ENCODE measurements at regions not wholly inside any gene's neighbourhood (a gene's known extent, or its start where the extent isn't known, plus 50 kb on each side); places are given as distances from the start of the nearest gene placed in this dataset.

- Histone ChIP-seq H3K9me3 (ENCODE audit: low read depth) (no peaks in the 10 kb centered on the region), H3K27me3 (replicated peaks; ENCODE audit: insufficient read depth) (no peaks in the 10 kb centered on the region), H2AFZ (no peak overlapping the region), H3K36me3 (ENCODE audit: low read depth) (no peaks in the 10 kb centered on the region), H3K9ac (no peak overlapping the region), H3F3A (ENCODE audit: insufficient read depth) (no peaks in the 10 kb centered on the region), H3K4me1 (ENCODE audit: insufficient read depth) (no peaks in the 10 kb centered on the region), H3K4me2 (ENCODE audit: unreplicated experiment) (no peak overlapping the region), H3K9me2 (ENCODE audit: insufficient read depth) (no peaks in the 10 kb centered on the region), H3K79me2 (ENCODE audit: insufficient read depth) (no peaks in the 10 kb centered on the region), H3K27ac (no peak overlapping the region), H3K4me3 (no peak overlapping the region), H4K20me1 (ENCODE audit: insufficient read depth) (no peaks in the 10 kb centered on the region)
- no peak for TF ChIP-seq EZH2phosphoT487 (IDR thresholded peaks at IDR 0.05; ENCODE audit: insufficient read depth, low read depth)
- no peak for TF ChIP-seq EZH2 (IDR thresholded peaks at IDR 0.05; ENCODE audit: insufficient read depth, poor library complexity, severe bottlenecking)
- no peak for DNase-seq
- WGBS, 2 experiments (ENCODE audit: low coverage in 1 of 2, low lambda C conversion rate in 2 of 2, missing lambda C conversion rate in 2 of 2): 28 to 31% methylated on average over 5 of the region's 5 CpGs
- in situ Hi-C loops (cut with MboI): no loop called here
Measured at GRCh38 chr22:49689255-49689770, 138.4 kb downstream of the BRD1 start.

DNA sequence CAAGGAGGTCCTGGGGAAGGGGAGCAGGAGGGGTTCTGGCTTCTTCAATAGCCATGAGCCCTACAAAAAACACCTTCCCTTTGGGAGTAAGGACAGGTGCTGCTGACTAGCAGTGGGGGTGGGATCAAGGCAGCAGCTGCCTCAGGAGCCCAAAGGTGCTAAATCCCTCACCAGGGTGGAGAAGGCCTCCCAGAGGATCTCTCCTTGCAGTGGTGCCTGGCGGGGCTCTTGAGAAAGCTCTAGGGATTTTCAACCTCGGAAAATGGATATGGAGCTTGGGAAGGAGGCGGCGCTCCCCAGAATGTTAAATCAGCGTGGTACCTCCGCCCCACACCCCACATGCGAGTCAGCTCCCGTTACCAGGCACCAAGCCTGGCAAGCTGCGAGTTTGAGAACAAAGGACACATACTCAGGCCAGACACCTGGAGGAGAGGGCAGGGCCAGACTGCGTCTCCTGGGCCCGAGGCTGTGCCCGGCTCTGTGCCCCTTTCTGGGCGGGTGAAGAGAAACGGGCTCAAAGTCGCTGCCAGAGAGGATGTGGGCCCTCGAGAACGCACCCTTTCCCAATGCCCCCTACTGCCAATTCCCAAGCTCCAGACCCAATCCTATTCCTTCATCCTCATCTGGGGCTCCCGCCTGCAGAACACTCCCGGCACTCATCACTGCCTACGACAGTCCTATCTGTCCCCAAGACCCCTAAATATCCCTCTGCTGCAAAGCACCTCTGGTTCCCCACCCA lies 139.0 kb downstream of the BRD1 start:
- H3K36me3 ChIP-seq (ENCODE audit: low read depth): no peaks in the 10 kb centered on the region
- H3K4me1 ChIP-seq (ENCODE audit: insufficient read depth): no peaks in the 10 kb centered on the region
- WGBS, 2 experiments (ENCODE audit: low coverage in 1 of 2, low lambda C conversion rate in 2 of 2, missing lambda C conversion rate in 2 of 2): 37 to 44% methylated on average over 20 of the region's 20 CpGs
- H3K79me2 ChIP-seq (ENCODE audit: insufficient read depth): no peaks in the 10 kb centered on the region
- H3F3A ChIP-seq (ENCODE audit: insufficient read depth): no peaks in the 10 kb centered on the region
- no peaks in the 10 kb centered on the region for H3K27me3 ChIP-seq (replicated peaks; ENCODE audit: insufficient read depth)
- H2AFZ ChIP-seq: no peak overlapping the region
- no peaks in the 10 kb centered on the region for H3K9me3 ChIP-seq (ENCODE audit: low read depth)
- H3K9ac ChIP-seq: no peak overlapping the region
- DNase-seq: no peak
- no peaks in the 10 kb centered on the region for H4K20me1 ChIP-seq (ENCODE audit: insufficient read depth)
- H3K27ac ChIP-seq: no peak overlapping the region
- H3K9me2 ChIP-seq (ENCODE audit: insufficient read depth): no peaks in the 10 kb centered on the region
- in situ Hi-C loops (cut with MboI): no loop called here
- H3K4me3 ChIP-seq: no peak overlapping the region
- no peak overlapping the region for H3K4me2 ChIP-seq (ENCODE audit: unreplicated experiment)
- no peak for TF ChIP-seq EZH2phosphoT487 (IDR thresholded peaks at IDR 0.05; ENCODE audit: insufficient read depth, low read depth)
- TF ChIP-seq EZH2 (IDR thresholded peaks at IDR 0.05; ENCODE audit: insufficient read depth, poor library complexity, severe bottlenecking): no peak

GRCh38 chr22:49687786-49688515 lies 139.7 kb downstream of the BRD1 start:
- Histone ChIP-seq H3K9me3 (ENCODE audit: low read depth) (no peaks in the 10 kb centered on the region), H3K4me3 (no peak overlapping the region), H3K4me1 (ENCODE audit: insufficient read depth) (no peaks in the 10 kb centered on the region), H3K9ac (no peak overlapping the region), H3K4me2 (ENCODE audit: unreplicated experiment) (no peak overlapping the region), H3K27ac (no peak overlapping the region), H4K20me1 (ENCODE audit: insufficient read depth) (no peaks in the 10 kb centered on the region), H3K79me2 (ENCODE audit: insufficient read depth) (no peaks in the 10 kb centered on the region), H2AFZ (no peak overlapping the region), H3K36me3 (ENCODE audit: low read depth) (no peaks in the 10 kb centered on the region), H3K9me2 (ENCODE audit: insufficient read depth) (no peaks in the 10 kb centered on the region), H3K27me3 (replicated peaks; ENCODE audit: insufficient read depth) (no peaks in the 10 kb centered on the region), H3F3A (ENCODE audit: insufficient read depth) (no peaks in the 10 kb centered on the region)
- TF ChIP-seq EZH2phosphoT487 (IDR thresholded peaks at IDR 0.05; ENCODE audit: insufficient read depth, low read depth) (no peak), EZH2 (IDR thresholded peaks at IDR 0.05; ENCODE audit: insufficient read depth, poor library complexity, severe bottlenecking) (no peak)
- 51 to 54% methylated on average over 24 of the region's 24 CpGs for WGBS, 2 experiments (ENCODE audit: low coverage in 1 of 2, low lambda C conversion rate in 2 of 2, missing lambda C conversion rate in 2 of 2)
- DNase-seq: no peak
- in situ Hi-C loops (cut with MboI): no loop called here

GRCh38 chr22:49687333-49687732 lies 140.3 kb downstream of the BRD1 start:
- Histone ChIP-seq H3F3A (ENCODE audit: insufficient read depth) (no peaks in the 10 kb centered on the region), H3K9ac (no peak overlapping the region), H3K27me3 (replicated peaks; ENCODE audit: insufficient read depth) (no peaks in the 10 kb centered on the region), H3K79me2 (ENCODE audit: insufficient read depth) (no peaks in the 10 kb centered on the region), H3K4me1 (ENCODE audit: insufficient read depth) (no peaks in the 10 kb centered on the region), H3K36me3 (ENCODE audit: low read depth) (no peaks in the 10 kb centered on the region), H3K4me2 (ENCODE audit: unreplicated experiment) (no peak overlapping the region), H2AFZ (no peak overlapping the region), H3K9me3 (ENCODE audit: low read depth) (no peaks in the 10 kb centered on the region), H3K27ac (no peak overlapping the region), H3K9me2 (ENCODE audit: insufficient read depth) (no peaks in the 10 kb centered on the region), H3K4me3 (no peak overlapping the region), H4K20me1 (ENCODE audit: insufficient read depth) (no peaks in the 10 kb centered on the region)
- 0 to 4% methylated on average over 3 of the region's 3 CpGs for WGBS, 2 experiments (ENCODE audit: low coverage in 1 of 2, low lambda C conversion rate in 2 of 2, missing lambda C conversion rate in 2 of 2)
- TF ChIP-seq EZH2 (IDR thresholded peaks at IDR 0.05; ENCODE audit: insufficient read depth, poor library complexity, severe bottlenecking) (no peak), EZH2phosphoT487 (IDR thresholded peaks at IDR 0.05; ENCODE audit: insufficient read depth, low read depth) (no peak)
- no peak for DNase-seq
- in situ Hi-C loops (cut with MboI): no loop called here
